ENCODE measurements at regions not wholly inside any gene's neighbourhood (a gene's known extent, or its start where the extent isn't known, plus 50 kb on each side); places are given as distances from the start of the nearest gene placed in this dataset.

GRCh38 chr2:163259489-163259888, 420.9 kb upstream of the KCNH7 start:
- no peak for DNase-seq

GRCh38 chr2:163255086-163255485, 416.5 kb upstream of the KCNH7 start:
- DNase-seq: no peak

- DNase-seq: no peak
Observed at GRCh38 chr2:163253621-163254285, 415.2 kb upstream of the KCNH7 start.

- no peak for DNase-seq
Observed at GRCh38 chr2:163252199-163252598, 413.6 kb upstream of the KCNH7 start.

- no peak for DNase-seq
Observed at GRCh38 chr2:163248376-163249253, 410.0 kb upstream of the KCNH7 start.

- DNase-seq: no peak
Observed at GRCh38 chr2:163247847-163248220, 409.3 kb upstream of the KCNH7 start.

GRCh38 chr2:163247156-163247846, 408.7 kb upstream of the KCNH7 start:
- no peak for DNase-seq

GRCh38 chr2:163246135-163246534, 407.6 kb upstream of the KCNH7 start:
- no peak for DNase-seq

GRCh38 chr2:163236553-163236952, 398.0 kb upstream of the KCNH7 start:
- DNase-seq: no peak

GRCh38 chr2:163231666-163232065, 393.1 kb upstream of the KCNH7 start:
- DNase-seq: no peak

- DNase-seq: no peak
Observed at GRCh38 chr2:163213661-163214081, 375.1 kb upstream of the KCNH7 start.

GRCh38 chr2:163210430-163210918, 371.9 kb upstream of the KCNH7 start:
- DNase-seq: no peak

- no peak for DNase-seq
Observed at GRCh38 chr2:163207693-163208370, 369.3 kb upstream of the KCNH7 start.

- no peak for DNase-seq
Observed at GRCh38 chr2:163205589-163206254, 367.2 kb upstream of the KCNH7 start.

GRCh38 chr2:163200741-163201140, 362.2 kb upstream of the KCNH7 start:
- DNase-seq: no peak

- no peak for DNase-seq
Observed at GRCh38 chr2:163198972-163199371, 360.4 kb upstream of the KCNH7 start.

GRCh38 chr2:163198007-163198406, 359.4 kb upstream of the KCNH7 start:
- no peak for DNase-seq

- DNase-seq: no peak
Observed at GRCh38 chr2:163191372-163191771, 352.8 kb upstream of the KCNH7 start.

- DNase-seq: no peak
Observed at GRCh38 chr2:163187995-163188655, 349.6 kb upstream of the KCNH7 start.

- DNase-seq: no peak
Observed at GRCh38 chr2:163187119-163187518, 348.6 kb upstream of the KCNH7 start.

GRCh38 chr2:163185160-163185559, 346.6 kb upstream of the KCNH7 start:
- DNase-seq: no peak
